ENCODE measurements at regions not wholly inside any gene's neighbourhood (a gene's known extent, or its start where the extent isn't known, plus 50 kb on each side); places are given as distances from the start of the nearest gene placed in this dataset.

DNA sequence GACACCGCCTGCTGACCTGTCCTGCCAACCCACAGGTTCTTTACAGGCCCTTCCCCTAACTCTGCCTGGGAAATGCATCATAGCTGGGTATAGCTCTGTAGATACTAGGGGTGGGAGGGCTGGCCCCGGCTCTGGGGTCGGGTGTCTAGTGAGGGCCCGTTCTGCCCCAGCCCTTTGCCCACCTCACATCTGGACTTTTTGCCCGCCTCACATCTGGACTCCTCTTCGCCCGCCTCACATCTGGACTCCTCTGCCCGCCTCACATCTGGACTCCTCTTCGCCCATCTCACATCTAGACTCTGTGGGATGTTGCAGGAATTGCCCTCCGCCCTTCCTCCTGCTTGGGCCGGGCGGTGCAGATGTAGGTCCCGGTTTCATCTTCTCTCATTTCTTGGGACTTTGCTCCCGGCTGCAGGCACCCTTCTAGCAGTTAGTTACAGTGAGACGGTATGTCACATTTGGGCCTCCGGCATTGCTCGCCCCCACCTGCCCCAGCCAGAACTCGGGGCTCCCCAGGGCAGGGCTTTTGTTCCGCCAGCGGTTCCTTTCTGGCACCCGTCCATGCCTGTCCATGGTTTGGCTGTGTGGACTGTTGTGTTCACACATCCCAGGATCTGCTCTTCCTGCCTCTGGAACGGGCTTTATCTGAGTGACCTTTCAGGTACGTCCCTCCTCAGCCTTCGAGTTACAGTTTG, 1153.7 kb downstream of the BRD1 start:
- CTCF ChIA-PET, result no interaction called here
- no peak for DNase-seq

DNA sequence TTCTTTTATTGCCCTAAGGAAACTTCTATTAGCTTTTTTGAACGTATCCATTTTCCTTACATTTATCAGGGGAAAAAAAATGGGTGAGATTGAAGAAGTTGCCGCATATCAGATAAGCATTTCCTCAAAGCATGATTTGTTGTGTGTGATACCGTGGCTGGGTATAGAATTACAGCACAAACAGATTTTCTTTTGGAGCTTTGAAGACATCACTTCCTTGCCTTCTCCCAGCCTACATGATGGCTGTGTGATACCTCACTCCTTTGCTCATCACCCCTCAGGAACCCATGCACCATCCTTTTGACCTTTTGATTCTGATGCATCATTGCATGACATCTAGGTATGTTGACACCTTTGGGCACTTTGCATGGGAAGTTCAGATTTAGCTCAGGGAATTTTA, 1155.3 kb downstream of the BRD1 start:
- H3K27me3 Mint-ChIP-seq, result no peaks in the 10 kb centered on the region
- H4K20me1 ChIP-seq (ENCODE audit: control insufficient read depth, insufficient read depth, low read length, poor library complexity, severe bottlenecking), result no peaks in the 10 kb centered on the region
- peaks cover 2 to 63% (median 8%) of the 10 kb centered on the region in 3 donors for H3K9me3 ChIP-seq (ENCODE audit: control extremely low read depth in 1 of 3, control insufficient read depth in 2 of 3, insufficient read depth in 1 of 3, low read length in 2 of 3)
- no peaks in the 10 kb centered on the region for H3K4me1 Mint-ChIP-seq
- intact Hi-C loops (cut with micrococcal nuclease), result no loop called here
- no peak for DNase-seq
- H3K27ac ChIP-seq (ENCODE audit: low read length in 2 of 2), result no peak overlapping the region
- no peaks in the 10 kb centered on the region for H3K79me2 ChIP-seq (ENCODE audit: control insufficient read depth, insufficient read depth, low read length)
- H3K4me3 ChIP-seq (ENCODE audit: control extremely low read depth in 1 of 5, extremely low read depth in 1 of 5, insufficient read depth in 1 of 5, low read depth in 2 of 5, low read length in 4 of 5), result no peak overlapping the region
- peaks cover 6% of the 10 kb centered on the region for H3K9me3 Mint-ChIP-seq (ENCODE audit: insufficient read depth)
- H3K4me2 ChIP-seq (replicated peaks; ENCODE audit: low read depth, low read length, poor library complexity, severe bottlenecking), result no peak overlapping the region
- no peak overlapping the region for H2AFZ ChIP-seq (ENCODE audit: insufficient read depth, low read depth, low read length, poor library complexity, severe bottlenecking)
- H3K4me1 ChIP-seq (ENCODE audit: control insufficient read depth in 2 of 2, insufficient read depth in 2 of 2, low read length in 2 of 2), result no peaks in the 10 kb centered on the region
- ChIA-PET CTCF (no interaction called here), POLR2A (no interaction called here)
- TF ChIP-seq, protein P1, sequence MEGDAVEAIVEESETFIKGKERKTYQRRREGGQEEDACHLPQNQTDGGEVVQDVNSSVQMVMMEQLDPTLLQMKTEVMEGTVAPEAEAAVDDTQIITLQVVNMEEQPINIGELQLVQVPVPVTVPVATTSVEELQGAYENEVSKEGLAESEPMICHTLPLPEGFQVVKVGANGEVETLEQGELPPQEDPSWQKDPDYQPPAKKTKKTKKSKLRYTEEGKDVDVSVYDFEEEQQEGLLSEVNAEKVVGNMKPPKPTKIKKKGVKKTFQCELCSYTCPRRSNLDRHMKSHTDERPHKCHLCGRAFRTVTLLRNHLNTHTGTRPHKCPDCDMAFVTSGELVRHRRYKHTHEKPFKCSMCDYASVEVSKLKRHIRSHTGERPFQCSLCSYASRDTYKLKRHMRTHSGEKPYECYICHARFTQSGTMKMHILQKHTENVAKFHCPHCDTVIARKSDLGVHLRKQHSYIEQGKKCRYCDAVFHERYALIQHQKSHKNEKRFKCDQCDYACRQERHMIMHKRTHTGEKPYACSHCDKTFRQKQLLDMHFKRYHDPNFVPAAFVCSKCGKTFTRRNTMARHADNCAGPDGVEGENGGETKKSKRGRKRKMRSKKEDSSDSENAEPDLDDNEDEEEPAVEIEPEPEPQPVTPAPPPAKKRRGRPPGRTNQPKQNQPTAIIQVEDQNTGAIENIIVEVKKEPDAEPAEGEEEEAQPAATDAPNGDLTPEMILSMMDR (IDR thresholded peaks at IDR 0.05), result no peak
- no peak for ATAC-seq (ENCODE audit: low read depth)
- no peaks in the 10 kb centered on the region for H3K36me3 ChIP-seq (replicated peaks in 1 of 2; ENCODE audit: control extremely low read depth in 1 of 2, control insufficient read depth in 1 of 2, extremely low read depth in 1 of 2, insufficient read depth in 2 of 2, low read length in 1 of 2)
- H3K4me3 Mint-ChIP-seq, result no peak overlapping the region
- H3K27me3 ChIP-seq (replicated peaks in 1 of 4; ENCODE audit: control extremely low read depth in 1 of 4, control insufficient read depth in 3 of 4, insufficient read depth in 4 of 4, low read length in 3 of 4), result no peaks in the 10 kb centered on the region
- no CpG with 5 or more reads among the region's 3 CpGs for WGBS (ENCODE audit: insufficient coverage)
- H3K9ac ChIP-seq (ENCODE audit: low read length), result no peak overlapping the region
- H3K27ac Mint-ChIP-seq, result no peak overlapping the region

More for the DNA sequence above, 1153.7 kb downstream of the BRD1 start:
- Histone ChIP-seq H3K27me3 (replicated peaks in 1 of 4; ENCODE audit: control extremely low read depth in 1 of 4, control insufficient read depth in 3 of 4, insufficient read depth in 4 of 4, low read length in 3 of 4) (no peaks in the 10 kb centered on the region), H3K4me2 (replicated peaks; ENCODE audit: low read depth, low read length, poor library complexity, severe bottlenecking) (no peak overlapping the region), H2AFZ (ENCODE audit: insufficient read depth, low read depth, low read length, poor library complexity, severe bottlenecking) (no peak overlapping the region), H3K79me2 (ENCODE audit: control insufficient read depth, insufficient read depth, low read length) (no peaks in the 10 kb centered on the region), H3K36me3 (replicated peaks in 1 of 2; ENCODE audit: control extremely low read depth in 1 of 2, control insufficient read depth in 1 of 2, extremely low read depth in 1 of 2, insufficient read depth in 2 of 2, low read length in 1 of 2) (no peaks in the 10 kb centered on the region), H3K9me3 (ENCODE audit: control extremely low read depth in 1 of 3, control insufficient read depth in 2 of 3, insufficient read depth in 1 of 3, low read length in 2 of 3) (peaks cover 2 to 72% (median 8%) of the 10 kb centered on the region in 3 donors), H3K4me3 (ENCODE audit: control extremely low read depth in 1 of 5, extremely low read depth in 1 of 5, insufficient read depth in 1 of 5, low read depth in 2 of 5, low read length in 4 of 5) (no peak overlapping the region), H3K9ac (ENCODE audit: low read length) (no peak overlapping the region), H4K20me1 (ENCODE audit: control insufficient read depth, insufficient read depth, low read length, poor library complexity, severe bottlenecking) (no peaks in the 10 kb centered on the region), H3K4me1 (ENCODE audit: control insufficient read depth in 2 of 2, insufficient read depth in 2 of 2, low read length in 2 of 2) (no peaks in the 10 kb centered on the region), H3K27ac (ENCODE audit: low read length in 2 of 2) (no peak overlapping the region)
- H3K4me1 Mint-ChIP-seq, result no peaks in the 10 kb centered on the region
- WGBS (ENCODE audit: insufficient coverage), result 91% methylated on average over 23 of the region's 24 CpGs
- intact Hi-C loops (cut with micrococcal nuclease), result no loop called here
- POLR2A ChIA-PET, result no interaction called here
- no peak overlapping the region for H3K27ac Mint-ChIP-seq
- no peaks in the 10 kb centered on the region for H3K27me3 Mint-ChIP-seq
- peaks cover 6% of the 10 kb centered on the region for H3K9me3 Mint-ChIP-seq (ENCODE audit: insufficient read depth)
- no peak overlapping the region for H3K4me3 Mint-ChIP-seq
- ATAC-seq (ENCODE audit: low read depth), result no peak
- no peak for TF ChIP-seq EZH2 (IDR thresholded peaks at IDR 0.05; ENCODE audit: borderline replicate concordance, insufficient read depth, low read depth, low read length, poor library complexity, severe bottlenecking)
- TF ChIP-seq, protein P1 (IDR thresholded peaks at IDR 0.05), result no peak
